ENCODE measurements at regions not wholly inside any gene's neighbourhood (a gene's known extent, or its start where the extent isn't known, plus 50 kb on each side); places are given as distances from the start of the nearest gene placed in this dataset.

DNA sequence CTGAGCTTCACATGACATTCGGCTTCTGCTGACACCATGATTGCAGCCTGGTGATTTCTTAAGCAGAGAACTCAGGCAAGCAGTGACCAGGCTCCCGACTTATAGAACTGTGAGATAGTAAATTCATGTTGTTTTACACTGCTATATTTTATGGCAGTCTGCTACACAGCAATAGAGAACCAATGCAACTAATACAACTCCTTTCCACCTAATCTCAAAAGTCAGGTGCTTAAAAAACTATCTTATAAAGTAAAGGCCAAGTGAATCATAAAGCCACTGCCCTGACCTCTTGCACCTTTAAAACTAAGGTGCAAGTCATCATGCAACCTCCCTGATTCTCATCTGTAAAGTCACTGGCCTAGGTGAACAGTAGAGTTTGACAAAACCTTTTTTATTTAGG is 95.3 kb upstream of the GLS start:
- no peak for DNase-seq

- DNase-seq = no peak
Observed at GRCh38 chr2:190786404-190787166, 94.0 kb upstream of the GLS start.

DNA sequence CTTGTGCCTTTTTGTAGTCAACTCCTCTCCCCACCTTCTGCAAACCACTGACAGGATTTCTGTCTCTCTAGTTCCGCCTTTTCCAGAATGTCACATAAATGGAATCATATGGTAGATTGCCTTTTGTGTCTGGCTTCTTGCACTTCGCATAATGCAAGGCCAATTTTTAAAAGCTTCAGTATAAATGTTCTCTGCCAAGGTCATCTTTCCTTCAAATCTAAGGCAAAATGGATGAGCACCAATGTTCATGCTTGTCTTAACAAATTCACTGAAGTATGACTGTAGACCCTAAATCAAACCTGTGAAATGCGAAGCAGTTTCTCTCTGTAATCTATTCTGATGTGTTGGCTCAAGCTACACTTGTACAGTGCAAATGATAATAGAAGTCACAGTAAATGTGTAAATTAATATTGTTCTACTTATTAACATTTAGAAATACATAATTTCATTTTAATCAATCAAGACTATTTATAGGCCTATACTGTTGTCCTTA is 92.8 kb upstream of the GLS start:
- DNase-seq = no peak

DNA sequence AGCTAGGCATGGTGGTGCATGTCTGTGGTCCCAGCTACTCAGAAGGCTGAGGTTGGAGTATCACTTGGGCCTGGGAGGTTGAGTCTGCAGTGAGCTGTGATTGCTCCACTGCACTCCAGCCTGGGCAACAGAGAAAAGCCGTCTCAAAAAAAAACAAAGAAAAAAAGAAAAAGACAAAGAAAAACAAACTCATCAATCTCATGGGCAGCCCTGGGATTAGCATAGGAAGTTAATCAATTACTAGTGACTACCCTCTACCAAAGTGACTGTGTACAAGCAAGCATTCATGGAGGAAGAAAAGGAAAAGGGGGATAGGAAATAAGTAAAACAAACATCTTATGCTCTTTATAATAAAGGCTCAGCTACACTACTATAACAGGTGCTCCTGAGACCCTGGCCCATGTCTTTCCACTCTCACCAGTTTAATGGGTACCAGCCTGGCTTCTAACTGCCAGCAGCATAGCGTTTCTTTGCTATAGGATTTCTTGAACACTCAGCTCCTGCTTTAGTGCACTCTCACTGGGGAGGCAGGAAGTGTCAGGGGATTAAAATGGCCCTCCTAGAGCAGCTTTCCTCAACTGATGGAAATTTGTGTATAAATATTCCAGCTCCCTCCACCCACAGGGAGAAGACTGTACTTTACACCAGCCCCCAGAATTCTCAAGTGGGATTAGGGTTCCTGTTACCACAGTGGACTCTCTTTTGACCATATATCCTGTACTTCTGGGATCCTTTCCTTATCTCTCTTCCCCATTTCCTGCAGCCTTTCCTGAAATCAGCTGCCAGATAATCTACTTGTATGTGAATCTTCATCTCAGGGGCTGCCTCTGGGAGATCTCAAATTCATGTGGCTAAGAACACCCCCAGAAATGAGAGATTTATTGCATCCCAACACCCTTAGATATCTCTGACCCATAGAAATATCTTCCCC is 91.3 kb upstream of the GLS start:
- DNase-seq = no peak

- DNase-seq = no peak
Observed at GRCh38 chr2:190791347-190791975, 89.2 kb upstream of the GLS start.

DNA sequence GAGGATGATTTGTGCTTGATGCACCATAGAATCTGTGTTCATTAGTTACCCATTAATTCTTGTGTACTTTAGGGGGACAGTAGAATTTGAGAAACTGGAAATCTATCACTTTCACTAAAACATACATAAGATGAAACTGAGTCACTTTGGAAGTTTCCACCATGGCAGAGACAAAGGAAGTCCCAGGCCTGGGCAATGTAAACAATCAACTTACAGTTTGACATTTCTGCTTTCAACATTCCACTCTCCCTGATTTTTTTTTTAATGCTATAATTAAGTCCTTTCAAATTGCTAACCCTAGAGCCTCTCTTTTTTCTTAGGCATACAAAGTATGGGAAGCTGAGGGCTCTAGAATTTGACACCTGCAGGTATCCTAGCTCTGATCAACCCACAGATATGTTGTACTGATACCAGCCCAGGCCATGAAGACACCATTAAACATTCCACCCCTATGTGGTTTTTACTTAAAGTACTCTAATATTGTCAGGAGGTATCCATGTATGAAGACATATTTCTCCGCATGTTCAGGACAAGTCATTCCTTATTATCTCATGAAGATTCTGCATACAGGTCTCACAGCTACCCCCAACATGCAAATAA is 88.5 kb upstream of the GLS start:
- no peak for DNase-seq

- DNase-seq = no peak
Observed at GRCh38 chr2:190792956-190793888, 87.4 kb upstream of the GLS start.

- DNase-seq = no peak
Observed at GRCh38 chr2:190794377-190794776, 86.2 kb upstream of the GLS start.

- DNase-seq = no peak
Observed at GRCh38 chr2:190794790-190795189, 85.8 kb upstream of the GLS start.

GRCh38 chr2:190795686-190796085 is 84.9 kb upstream of the GLS start:
- no peak for DNase-seq

DNA sequence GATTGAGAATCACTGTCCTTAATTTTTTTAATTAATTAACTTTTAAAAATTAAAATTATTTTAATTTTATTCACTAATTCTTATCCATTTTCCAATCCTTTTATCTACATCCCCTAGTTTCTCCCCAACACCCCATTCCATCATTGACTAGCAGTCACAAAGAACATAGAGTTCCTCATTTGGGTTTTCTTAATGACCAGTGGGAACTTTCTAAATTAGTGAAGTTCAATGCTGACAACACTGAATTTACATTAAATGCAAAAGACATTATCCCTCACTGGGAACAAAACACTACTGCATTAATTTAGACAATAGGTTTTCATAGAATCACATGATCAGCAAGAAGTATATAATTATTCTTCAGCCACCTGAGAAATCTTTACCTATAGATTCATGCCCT is 80.6 kb upstream of the GLS start:
- no peak for DNase-seq

DNA sequence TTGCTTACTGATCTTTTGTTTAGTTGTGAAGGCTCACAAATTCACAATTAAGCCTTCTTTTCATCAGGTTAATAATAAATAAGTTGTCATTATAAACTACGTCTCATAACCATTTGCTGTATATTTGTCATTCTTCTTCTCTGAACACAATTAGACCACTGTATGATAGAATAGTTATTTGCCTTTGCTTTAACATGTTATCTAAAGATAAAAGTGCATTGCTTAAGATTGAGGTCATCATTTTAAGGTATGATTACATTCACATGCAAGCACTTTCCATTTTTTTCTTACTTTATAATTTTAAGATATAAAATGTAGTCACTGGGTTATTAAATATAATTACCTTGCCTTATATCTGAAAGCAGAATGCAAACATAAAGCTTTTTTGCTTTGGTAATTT is 80.1 kb upstream of the GLS start:
- DNase-seq = no peak

DNA sequence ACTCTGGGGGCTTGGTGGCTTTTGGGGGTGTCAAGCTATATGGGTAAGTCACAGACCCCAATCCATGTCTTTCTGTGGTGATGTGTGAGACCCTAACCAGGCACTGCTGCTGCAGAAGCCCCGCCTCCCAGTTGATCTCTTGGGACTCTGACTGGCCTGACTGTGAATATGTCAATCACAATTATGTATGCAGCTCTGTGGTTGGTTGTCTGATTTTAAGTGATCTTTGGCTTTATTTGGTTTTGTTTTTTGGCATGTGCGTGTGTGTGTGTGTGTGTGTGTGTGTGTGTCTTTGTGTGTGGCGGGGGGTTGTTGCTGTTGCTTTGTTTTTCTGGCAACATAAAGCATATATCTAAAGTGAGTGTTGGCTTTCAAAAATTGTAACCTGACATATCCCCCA is 78.5 kb upstream of the GLS start:
- DNase-seq = no peak

GRCh38 chr2:190802626-190803209 is 77.9 kb upstream of the GLS start:
- no peak for DNase-seq

DNA sequence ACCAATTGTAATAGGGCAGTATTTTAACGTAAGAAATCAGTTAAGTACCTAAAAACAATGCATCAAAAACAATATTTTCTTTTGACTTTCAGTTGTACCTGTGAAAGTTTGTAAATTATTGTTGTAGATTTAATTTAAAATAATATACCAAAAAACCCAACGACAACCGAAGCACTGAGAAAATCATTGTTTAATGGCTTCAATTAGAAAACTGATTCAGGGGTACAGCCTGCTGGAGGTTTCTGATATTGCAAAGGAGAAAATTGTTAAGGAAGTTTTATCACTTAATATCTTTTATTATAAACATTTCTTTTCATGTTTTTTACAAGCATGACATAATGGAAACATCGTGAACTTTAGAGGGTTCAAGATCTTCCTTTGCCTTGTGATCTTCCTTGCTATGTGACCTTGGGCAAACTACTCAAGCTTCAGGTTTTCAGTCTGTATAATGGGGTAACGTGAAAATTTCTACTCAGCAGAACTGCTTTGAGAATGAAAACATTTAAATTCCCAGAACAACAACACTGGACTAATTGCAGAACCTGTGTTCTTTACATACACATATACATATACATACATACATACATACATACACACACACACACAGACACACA is 76.3 kb upstream of the GLS start:
- no peak for DNase-seq

GRCh38 chr2:190805126-190805525 is 75.5 kb upstream of the GLS start:
- no peak for DNase-seq

DNA sequence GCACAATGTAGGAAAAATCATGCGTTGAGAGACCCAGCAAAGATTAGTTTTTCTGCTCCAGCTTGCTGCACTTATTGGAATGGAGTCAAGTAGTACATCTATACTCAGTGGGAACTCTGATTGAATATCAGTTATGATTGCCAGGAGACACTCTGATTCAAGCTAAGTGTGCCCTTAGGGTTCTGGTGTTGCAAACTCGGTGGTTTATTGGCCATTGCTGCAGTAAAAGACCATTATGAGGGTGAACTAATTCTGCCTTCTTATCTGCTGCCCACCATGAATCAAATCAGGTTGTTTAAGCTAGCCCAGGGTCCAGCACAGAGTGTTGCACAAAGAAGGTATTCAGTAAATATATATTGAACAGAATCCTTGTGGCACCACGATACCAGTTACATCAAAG is 74.8 kb upstream of the GLS start:
- DNase-seq = no peak

DNA sequence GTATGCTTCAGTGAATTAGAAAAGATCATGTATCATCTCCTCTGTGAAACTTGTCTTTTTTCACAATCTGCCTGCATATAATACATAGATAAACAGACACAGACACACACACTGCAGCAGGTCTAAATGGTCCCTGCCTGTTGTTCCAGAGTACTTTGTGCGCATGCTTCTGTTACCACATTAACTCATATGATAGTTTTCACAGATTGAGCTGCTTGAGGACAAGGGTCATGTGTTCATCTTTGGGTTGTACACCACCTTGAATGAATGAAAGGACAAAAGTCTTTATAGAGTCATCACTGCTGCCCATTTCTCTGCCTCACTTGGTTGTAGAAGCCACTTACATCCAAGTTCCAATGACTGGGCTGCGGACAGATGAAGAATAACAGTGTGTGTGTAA is 72.7 kb upstream of the GLS start:
- DNase-seq = no peak

GRCh38 chr2:190809139-190809764 is 71.4 kb upstream of the GLS start:
- DNase-seq = no peak

GRCh38 chr2:190809876-190810525 is 70.6 kb upstream of the GLS start:
- DNase-seq = no peak
